IMR-90 (cell line): ENCODE measurements at regions not wholly inside any gene's neighbourhood (a gene's known extent, or its start where the extent isn't known, plus 50 kb on each side); places are given as distances from the start of the nearest gene placed in this dataset. TPM values are rescaled to one million over a fixed set of nuclear protein-coding genes. Genes with fewer than 3 reads are reported as not detected.

Experiments
- ATAC-seq: fragments of 200-7000 bp; cut with Tn5 transposase; 2 replicates; pipeline ENCODE4 v1.9.1; 2020; ENCODE audit warnings: low read depth, mild to moderate bottlenecking, moderate library complexity
- BruUV-seq: library from RNA; stranded (reverse); fragments of 400-500 nt; replicated peaks from 2 replicates; lab custom pipeline; 2021; lab: Mats Ljungman, UMichigan
- CTCF ChIA-PET: fragments of 300-600 bp; formaldehyde crosslinking; extraction: SDS; loops from one replicate; lab custom pipeline; 2021; ENCODE audit warnings: antibody characterized with exemption; lab: Yijun Ruan, JAX
- POLR2A ChIA-PET: fragments of 300-600 bp; sonication (Branson Sonifier 250); formaldehyde crosslinking; loops from one replicate; lab custom pipeline; 2022; ENCODE audit warnings: antibody characterized with exemption; ENCODE audit not compliant: unreplicated experiment; lab: Charles Lee
- DNase-seq: peaks from one replicate; pipeline ENCODE4 v3.0.0; 2013
- H2AFZ ChIP-seq: replicated peaks from 2 replicates; pipeline ENCODE3; 2013; ENCODE audit warnings: low read length, mild to moderate bottlenecking; ENCODE audit not compliant: poor library complexity
- H2AK5ac ChIP-seq: 2 replicates; pipeline ENCODE4 v1.6.1; 2013; ENCODE audit warnings: low read depth, low read length, inconsistent platforms
- H2AK9ac ChIP-seq: replicated peaks from 2 replicates; pipeline ENCODE3; 2013; ENCODE audit warnings: mild to moderate bottlenecking, low read depth, low read length, moderate library complexity; ENCODE audit not compliant: poor library complexity
- H2BK120ac ChIP-seq: 2 replicates; pipeline ENCODE4 v1.6.1; 2013; ENCODE audit warnings: low read depth, low read length, inconsistent platforms
- H2BK15ac ChIP-seq: 3 replicates; pipeline ENCODE4 v1.6.1; 2013; ENCODE audit warnings: low read depth, low read length, inconsistent platforms
- H2BK20ac ChIP-seq: 2 replicates; pipeline ENCODE4 v1.6.1; 2013; ENCODE audit warnings: low read depth, mild to moderate bottlenecking, inconsistent platforms, low read length, moderate library complexity
- H2BK5ac ChIP-seq: 2 replicates; pipeline ENCODE4 v1.6.1; 2013; ENCODE audit warnings: mild to moderate bottlenecking, low read depth, low read length, inconsistent platforms; ENCODE audit not compliant: poor library complexity, severe bottlenecking
- H3K14ac ChIP-seq: replicated peaks from 2 replicates; pipeline ENCODE4 v1.6.1; 2013; ENCODE audit warnings: low read depth, low read length, inconsistent platforms
- H3K18ac ChIP-seq: 2 replicates; pipeline ENCODE4 v1.6.1; 2013; ENCODE audit warnings: low read depth, low read length, control low read depth
- H3K23ac ChIP-seq: 2 replicates; pipeline ENCODE4 v1.6.1; 2013; ENCODE audit warnings: low read depth, low read length, inconsistent platforms
- H3K27ac ChIP-seq: 2 replicates; pipeline ENCODE4 v1.5.1; 2013; ENCODE audit warnings: mild to moderate bottlenecking, control low read depth, low read length; ENCODE audit not compliant: insufficient read depth
- H3K27me3 ChIP-seq: 2 replicates; pipeline ENCODE4 v1.6.1; 2013; ENCODE audit warnings: low read length; ENCODE audit not compliant: control insufficient read depth, insufficient read depth
- H3K36me3 ChIP-seq: 2 replicates; pipeline ENCODE4 v1.6.1; 2013; ENCODE audit warnings: low read length, mixed read lengths; ENCODE audit not compliant: control insufficient read depth, insufficient read depth
- H3K4ac ChIP-seq: 2 replicates; pipeline ENCODE4 v1.6.1; 2013; ENCODE audit warnings: low read depth, low read length, inconsistent platforms
- H3K4me1 ChIP-seq: 2 replicates; pipeline ENCODE4 v1.6.1; 2013; ENCODE audit warnings: low read length, mixed read lengths; ENCODE audit not compliant: control insufficient read depth, insufficient read depth
- H3K4me2 ChIP-seq: 2 replicates; pipeline ENCODE4 v1.6.1; 2013; ENCODE audit warnings: low read depth, mild to moderate bottlenecking, control low read depth, low read length, moderate library complexity
- H3K4me3 ChIP-seq: 2 replicates; pipeline ENCODE4 v1.5.1; 2013; ENCODE audit warnings: low read depth, mild to moderate bottlenecking, control low read depth, low read length, moderate library complexity; ENCODE audit not compliant: insufficient read depth
- H3K56ac ChIP-seq: 2 replicates; pipeline ENCODE4 v1.6.1; 2013; ENCODE audit warnings: low read length, inconsistent platforms; ENCODE audit not compliant: insufficient read depth; ENCODE audit errors: extremely low read depth
- H3K79me1 ChIP-seq, 2 experiments: 2 replicates each; pipeline ENCODE4 v1.6.1; 2013; ENCODE audit warnings: low read length in 2 of 2, inconsistent platforms in 1 of 2, low read depth in 1 of 2
- H3K9ac ChIP-seq: 2 replicates; pipeline ENCODE4 v1.6.1; 2013; ENCODE audit warnings: low read depth, low read length, control low read depth
- H3K9me1 ChIP-seq: 2 replicates; pipeline ENCODE4 v1.6.1; 2013; ENCODE audit warnings: low read length, inconsistent platforms; ENCODE audit not compliant: insufficient read depth
- H3K9me3 ChIP-seq: 2 replicates; pipeline ENCODE4 v1.6.1; 2013; ENCODE audit warnings: low read length; ENCODE audit not compliant: control insufficient read depth, insufficient read depth
- H4K20me1 ChIP-seq: 2 replicates; pipeline ENCODE4 v1.6.1; 2013; ENCODE audit warnings: low read length, inconsistent platforms; ENCODE audit not compliant: insufficient read depth
- H4K5ac ChIP-seq: 2 replicates; pipeline ENCODE4 v1.6.1; 2013; ENCODE audit warnings: mild to moderate bottlenecking, low read depth, low read length, control low read depth
- H4K8ac ChIP-seq, 2 experiments: 2 replicates each; pipeline ENCODE4 v1.6.1; 2013; ENCODE audit warnings: low read depth in 2 of 2, low read length in 2 of 2, control low read depth in 1 of 2, inconsistent platforms in 1 of 2
- H4K91ac ChIP-seq: 2 replicates; pipeline ENCODE4 v1.6.1; 2013; ENCODE audit warnings: low read depth, low read length, inconsistent platforms; ENCODE audit not compliant: insufficient read depth
- CEBPB ChIP-seq: IDR thresholded peaks from 2 replicates; pipeline ENCODE4 v1.6.1; 2012; ENCODE audit warnings: low read depth, low read length, improper control_type of control experiment
- ELK1 ChIP-seq: fragments of 150-350 bp; IDR thresholded peaks from 2 replicates; pipeline ENCODE4 v1.6.1; 2016; ENCODE audit warnings: low read depth, mild to moderate bottlenecking, low read length, moderate library complexity, borderline replicate concordance
- FOS ChIP-seq: fragments of 150-350 bp; IDR thresholded peaks from 2 replicates; pipeline ENCODE4 v1.6.1; 2016; ENCODE audit warnings: low read depth, low read length
- NFE2L2 ChIP-seq: fragments of 150-350 bp; IDR thresholded peaks from 2 replicates; pipeline ENCODE4 v1.6.1; 2016; ENCODE audit warnings: low read depth, mild to moderate bottlenecking, low read length
- RCOR1 ChIP-seq: IDR thresholded peaks from 2 replicates; pipeline ENCODE4 v1.6.1; 2012; ENCODE audit warnings: mild to moderate bottlenecking, low read length, improper control_type of control experiment; ENCODE audit not compliant: insufficient replicate concordance
- RFX5 ChIP-seq: IDR thresholded peaks from 2 replicates; pipeline ENCODE4 v1.8.0; 2012; ENCODE audit warnings: low read depth, mild to moderate bottlenecking, low read length, moderate library complexity
- WGBS, 2 experiments: methylation state at CpG; one replicate each; pipeline versions ENCODE4 v1.1.5 to v1.1.7; 2013; ENCODE audit warnings: missing lambda C conversion rate in 2 of 2; ENCODE audit not compliant: insufficient read length in 1 of 2; ENCODE audit errors: extremely low coverage in 2 of 2; 5-methylcytosine and 5-hydroxymethylcytosine counted together
- dilution Hi-C: fragments of 300-500 bp; cut with HindIII; formaldehyde crosslinking; loops from one replicate; pipeline ENCODE4 v1.14.3; 2018; ENCODE audit warnings: low sequenced_read_pairs; ENCODE audit not compliant: unreplicated experiment
- in situ Hi-C: fragments of 300-500 bp; cut with MboI; formaldehyde crosslinking; loops from 3 replicates; pipeline ENCODE4 v1.14.3; 2019; ENCODE audit warnings: low sequenced_read_pairs, inconsistent platforms, mixed read lengths
- intact Hi-C: fragments of 100-400 bp; cut with micrococcal nuclease; formaldehyde crosslinking; loops from 2 replicates; pipeline ENCODE4 v1.10.0; 2022
- microRNA-seq, 2 experiments: library from miRNA; stranded (forward) in 1 of 2; unstranded in 1 of 2; fragments of 10-50 nt in 1 of 2; fragments of <30 nt in 1 of 2; gene quantifications in 1 of 2; microRNA quantifications in 1 of 2; one replicate each; pipeline versions ENCODE3 to v1.1.0; 2013 to 2020; ENCODE audit not compliant: insufficient read depth in 1 of 2, insufficient read length in 1 of 2, unreplicated experiment in 1 of 2
- small RNA-seq, 5 experiments: library from RNA; depleted of rRNA; stranded (forward); fragments of <200 nt; gene quantifications; one replicate each; pipeline ENCODE3, GENCODE V24; 2012

DNA sequence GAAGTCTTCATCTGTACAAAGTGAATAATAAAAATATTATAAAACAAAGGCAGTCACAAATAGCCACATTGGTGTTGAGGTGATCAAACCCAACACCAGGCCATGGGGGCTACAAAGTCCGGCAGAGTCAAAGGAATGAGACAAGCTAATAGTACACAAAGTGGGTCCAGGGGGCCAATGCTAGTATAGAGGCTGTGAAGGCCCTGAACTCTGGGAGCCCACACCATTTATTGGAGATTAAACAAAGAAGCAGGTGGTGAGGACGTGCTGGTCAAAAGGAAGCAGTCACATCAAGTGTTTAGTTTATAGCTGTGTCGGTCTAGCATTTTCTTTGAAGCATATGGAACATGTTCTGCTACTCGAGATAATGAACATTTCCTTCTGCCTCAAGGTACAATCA, 58.6 kb upstream of the CCT8L2 start:
- intact Hi-C loops: no loop called here
- Histone ChIP-seq H3K9ac (no peak overlapping the region), H4K91ac (no peak overlapping the region), H3K18ac (no peak overlapping the region), H3K14ac (no peak overlapping the region), H2BK120ac (no peak overlapping the region), H2AK9ac (no peak overlapping the region), H4K8ac (no peak overlapping the region), H3K9me3 (peaks cover 2% of the 10 kb centered on the region; the same call in 1 of the 2 replicates), H3K79me1 (no peaks in the 10 kb centered on the region), H3K9me1 (no peaks in the 10 kb centered on the region), H4K5ac (no peak overlapping the region), H2AK5ac (no peak overlapping the region), H3K56ac (no peak overlapping the region), H2BK15ac (no peak overlapping the region), H4K20me1 (no peaks in the 10 kb centered on the region), H3K23ac (no peak overlapping the region), H2AFZ (no peak overlapping the region), H2BK5ac (no peak overlapping the region), H3K4me2 (no peak overlapping the region), H3K4me3 (no peak overlapping the region), H3K4ac (no peak overlapping the region), H3K36me3 (no peaks in the 10 kb centered on the region), H3K27ac (no peak overlapping the region), H2BK20ac (no peak overlapping the region), H3K4me1 (no peaks in the 10 kb centered on the region), H3K27me3 (no peaks in the 10 kb centered on the region)
- in situ Hi-C loops: no loop called here
- DNase-seq (no peak), ATAC-seq (no peak)
- ChIA-PET CTCF (no interaction called here), POLR2A (no interaction called here)
- dilution Hi-C loops: no loop called here
- TF ChIP-seq CEBPB: no peak
- TF ChIP-seq ELK1: no peak
- TF ChIP-seq RCOR1: no peak
- no peak for TF ChIP-seq NFE2L2
- TF ChIP-seq FOS: no peak
- TF ChIP-seq RFX5: no peak
- WGBS, 2 experiments: no CpG with 5 or more reads among the region's 4 CpGs
- no TSS peak for BruUV-seq

Small RNAs in the stretch of these regions (microRNA-seq; reads per million reads assigned to microRNA genes)
- gene PARP4P3 (ENCODE audit: insufficient read depth, insufficient read length): not detected

Small RNAs in the stretch of these regions (small RNA-seq; reads per million reads assigned to genes)
- gene PARP4P3: 0 reads per million in 5 experiments
